Stimulated activated CD8-positive, alpha-beta memory T cell treated with anti-CD3 and anti-CD28 coated beads, Interleukin-4, amount 100 ng/mL, for 48 hours (primary cell): ENCODE measurements at regions not wholly inside any gene's neighbourhood (a gene's known extent, or its start where the extent isn't known, plus 50 kb on each side); places are given as distances from the start of the nearest gene placed in this dataset.

Experiments
- DNase-seq: peaks from one replicate; pipeline ENCODE4 v3.0.0-alpha.2; 2020

- DNase-seq = no peak
Measured at GRCh38 chr1:114219172-114219868, 65.7 kb upstream of the SYT6 start.

GRCh38 chr1:114218361-114219171 lies 64.9 kb upstream of the SYT6 start:
- no peak for DNase-seq

- no peak for DNase-seq
Measured at GRCh38 chr1:114216431-114217173, 62.9 kb upstream of the SYT6 start.

- DNase-seq = no peak
Measured at GRCh38 chr1:114215436-114215835, 61.8 kb upstream of the SYT6 start.

- DNase-seq = no peak
Measured at GRCh38 chr1:114214016-114214415, 60.3 kb upstream of the SYT6 start.

GRCh38 chr1:114209971-114210370 lies 56.3 kb upstream of the SYT6 start:
- no peak for DNase-seq

GRCh38 chr1:114208714-114209113 lies 55.0 kb upstream of the SYT6 start:
- DNase-seq = no peak

- DNase-seq = no peak
Measured at GRCh38 chr1:114208106-114208505, 54.4 kb upstream of the SYT6 start.

GRCh38 chr1:114207635-114208034 lies 54.0 kb upstream of the SYT6 start:
- DNase-seq = no peak

GRCh38 chr1:114206392-114206791 lies 52.7 kb upstream of the SYT6 start:
- no peak for DNase-seq

- no peak for DNase-seq
Measured at GRCh38 chr1:114203595-114204128, 50.0 kb upstream of the SYT6 start.
